NT2/D1 (cell line): ENCODE measurements at regions not wholly inside any gene's neighbourhood (a gene's known extent, or its start where the extent isn't known, plus 50 kb on each side); places are given as distances from the start of the nearest gene placed in this dataset.

Source experiments
- DNase-seq: peaks from one replicate; pipeline ENCODE4 v3.0.0-alpha.2; 2011; ENCODE audit warnings: low read depth, low spot score
- H3K27me3 ChIP-seq: 2 replicates; pipeline ENCODE4 v1.6.0; 2011; ENCODE audit warnings: mild to moderate bottlenecking; ENCODE audit not compliant: insufficient read length, insufficient read depth
- H3K36me3 ChIP-seq: 2 replicates; pipeline ENCODE4 v1.6.1; 2011; ENCODE audit warnings: mild to moderate bottlenecking, low read length, mixed read lengths; ENCODE audit not compliant: insufficient read depth, insufficient read length
- H3K4me1 ChIP-seq: 2 replicates; pipeline ENCODE4 v1.5.1; 2011; ENCODE audit not compliant: insufficient read depth, insufficient read length
- H3K4me3 ChIP-seq: 2 replicates; pipeline ENCODE4 v1.5.1; 2011; ENCODE audit warnings: low read depth; ENCODE audit not compliant: insufficient read length
- H3K9ac ChIP-seq: 2 replicates; pipeline ENCODE4 v1.6.0; 2011; ENCODE audit warnings: low read depth; ENCODE audit not compliant: insufficient read length
- H3K9me3 ChIP-seq: 2 replicates; pipeline ENCODE4 v1.5.1; 2011; ENCODE audit warnings: mild to moderate bottlenecking, low read length; ENCODE audit not compliant: insufficient read depth
- SUZ12 ChIP-seq: IDR thresholded peaks from 2 replicates; pipeline ENCODE4 v1.6.1; 2011; ENCODE audit not compliant: insufficient read length, insufficient read depth; ENCODE audit errors: extremely low read depth
- YY1 ChIP-seq: IDR thresholded peaks from 2 replicates; pipeline ENCODE4 v1.6.1; 2011; ENCODE audit not compliant: insufficient read length, insufficient read depth
- ZNF274 ChIP-seq: IDR thresholded peaks from 2 replicates; pipeline ENCODE4 v1.6.1; 2011; ENCODE audit warnings: mild to moderate bottlenecking, low read depth, low read length

GRCh38 chr1:22317920-22318243 is 133.8 kb upstream of the ZBTB40 start:
- no peak for DNase-seq
- Histone ChIP-seq H3K27me3 (peaks cover 3% of the 10 kb centered on the region), H3K9me3 (no peaks in the 10 kb centered on the region)

GRCh38 chr1:22318279-22318981 is 133.2 kb upstream of the ZBTB40 start:
- H3K36me3 ChIP-seq = no peaks in the 10 kb centered on the region
- peaks cover 19% of the 10 kb centered on the region for H3K4me1 ChIP-seq
- peaks cover 3% of the 10 kb centered on the region for H3K27me3 ChIP-seq
- no peak overlapping the region for H3K4me3 ChIP-seq
- DNase-seq = peak; percentile 52
- no peaks in the 10 kb centered on the region for H3K9me3 ChIP-seq
- TF ChIP-seq ZNF274 (no peak), YY1 (no peak), SUZ12 (no peak)
- H3K9ac ChIP-seq = peak overlapping the region; percentile 21

More at GRCh38 chr1:22317920-22318243, 133.8 kb upstream of the ZBTB40 start:
- H3K36me3 ChIP-seq = no peaks in the 10 kb centered on the region
- TF ChIP-seq ZNF274 (no peak), SUZ12 (no peak), YY1 (no peak)
- H3K4me3 ChIP-seq = no peak overlapping the region
- H3K4me1 ChIP-seq = peaks cover 19% of the 10 kb centered on the region
- no peak overlapping the region for H3K9ac ChIP-seq

GRCh38 chr1:22319608-22320007 is 132.0 kb upstream of the ZBTB40 start:
- H3K36me3 ChIP-seq = no peaks in the 10 kb centered on the region
- peaks cover 19% of the 10 kb centered on the region for H3K4me1 ChIP-seq
- TF ChIP-seq SUZ12 (no peak), ZNF274 (no peak), YY1 (no peak)
- H3K4me3 ChIP-seq = no peak overlapping the region
- H3K9me3 ChIP-seq = no peaks in the 10 kb centered on the region
- no peak for DNase-seq
- no peak overlapping the region for H3K9ac ChIP-seq
- H3K27me3 ChIP-seq = peaks cover 3% of the 10 kb centered on the region

GRCh38 chr1:22320587-22321344 is 130.9 kb upstream of the ZBTB40 start:
- Histone ChIP-seq H3K9ac (no peak overlapping the region), H3K36me3 (no peaks in the 10 kb centered on the region), H3K4me1 (peaks cover 18% of the 10 kb centered on the region), H3K4me3 (no peak overlapping the region), H3K27me3 (peaks cover 3% of the 10 kb centered on the region), H3K9me3 (no peaks in the 10 kb centered on the region)
- no peak for DNase-seq
- no peak for TF ChIP-seq ZNF274
- no peak for TF ChIP-seq YY1
- TF ChIP-seq SUZ12 = no peak

GRCh38 chr1:22321917-22322316 is 129.7 kb upstream of the ZBTB40 start:
- TF ChIP-seq ZNF274 = no peak
- no peak for TF ChIP-seq YY1
- no peak for TF ChIP-seq SUZ12
- DNase-seq = no peak
- H3K9ac ChIP-seq = no peak overlapping the region
- H3K4me1 ChIP-seq = peaks cover 15% of the 10 kb centered on the region
- H3K9me3 ChIP-seq = no peaks in the 10 kb centered on the region
- no peaks in the 10 kb centered on the region for H3K36me3 ChIP-seq
- H3K4me3 ChIP-seq = no peak overlapping the region
- H3K27me3 ChIP-seq = peaks cover 3% of the 10 kb centered on the region

GRCh38 chr1:22323141-22323845 is 128.4 kb upstream of the ZBTB40 start:
- no peak for DNase-seq

More at GRCh38 chr1:22323141-22323845, 128.4 kb upstream of the ZBTB40 start:
- Histone ChIP-seq H3K4me1 (peaks cover 9% of the 10 kb centered on the region), H3K9me3 (no peaks in the 10 kb centered on the region), H3K36me3 (no peaks in the 10 kb centered on the region), H3K9ac (no peak overlapping the region), H3K4me3 (no peak overlapping the region), H3K27me3 (peaks cover 3% of the 10 kb centered on the region)
- TF ChIP-seq ZNF274 = no peak
- TF ChIP-seq SUZ12 = no peak
- no peak for TF ChIP-seq YY1
